Body of pancreas (tissue), 4 donors: ENCODE measurements at regions not wholly inside any gene's neighbourhood (a gene's known extent, or its start where the extent isn't known, plus 50 kb on each side); places are given as distances from the start of the nearest gene placed in this dataset.

ENCODE experiments used
- ATAC-seq: fragments of 150-250 bp; one replicate; pipeline ENCODE4 v1.9.1; 2016
- DNase-seq, 4 donors: peaks; one replicate each; pipeline ENCODE4 v3.0.0-alpha.2; 2019
- H3K27ac ChIP-seq, 4 donors: fragments of 200-600 bp; sonication (generic); 1 replicate in 3 of 4; 2 replicates in 1 of 4; pipeline versions ENCODE4 v1.5.1 to v1.6.1; 2016 to 2019; ENCODE audit warnings: mild to moderate bottlenecking in 1 of 4, mixed read lengths in 1 of 4, moderate library complexity in 1 of 4
- H3K27me3 ChIP-seq, 2 donors: fragments of 200-600 bp; sonication (generic); one replicate each; pipeline ENCODE4 v1.6.0; 2016; ENCODE audit warnings: mild to moderate bottlenecking in 1 of 2
- H3K36me3 ChIP-seq, 2 donors: fragments of 200-600 bp; sonication (generic); replicated peaks in 1 of 2; 2 replicates each; pipeline ENCODE4 v1.5.1; 2016; ENCODE audit warnings: low read depth in 2 of 2; ENCODE audit not compliant: insufficient read depth in 1 of 2
- H3K4me1 ChIP-seq: fragments of 200-600 bp; sonication (generic); one replicate; pipeline ENCODE4 v1.6.0; 2016
- H3K4me3 ChIP-seq, 2 donors: fragments of 200-600 bp; sonication (generic); 1 replicate in 1 of 2; 2 replicates in 1 of 2; pipeline ENCODE4 v1.5.1; 2016 to 2019
- H3K9me3 ChIP-seq, 3 donors: fragments of 200-600 bp; sonication (generic); 1 replicate in 2 of 3; 2 replicates in 1 of 3; pipeline ENCODE4 v1.5.1; 2016
- POLR2A ChIP-seq, 3 donors: fragments of 450-650 bp; IDR thresholded peaks; one replicate each; pipeline ENCODE4 v1.6.1; 2016; ENCODE audit warnings: antibody characterized with exemption in 3 of 3, mild to moderate bottlenecking in 2 of 3
- WGBS, 2 donors: methylation state at CpG; one replicate each; pipeline ENCODE4 v1.1.5; 2017; 5-methylcytosine and 5-hydroxymethylcytosine counted together
- intact Hi-C: fragments of 100-400 bp; cut with DNase I; formaldehyde crosslinking; loops from one replicate; pipeline ENCODE4 v1.15.1; 2023
- TF ChIP-seq, protein P1 (sequence below), 7 experiments: fragments of 450-650 bp in 4 of 7; fragments of 200-600 bp in 3 of 7; sonication (generic) in 3 of 7; IDR thresholded peaks; one replicate each; pipeline ENCODE4 v1.5.1; 2016 to 2019; ENCODE audit warnings: antibody characterized with exemption in 7 of 7

DNA sequence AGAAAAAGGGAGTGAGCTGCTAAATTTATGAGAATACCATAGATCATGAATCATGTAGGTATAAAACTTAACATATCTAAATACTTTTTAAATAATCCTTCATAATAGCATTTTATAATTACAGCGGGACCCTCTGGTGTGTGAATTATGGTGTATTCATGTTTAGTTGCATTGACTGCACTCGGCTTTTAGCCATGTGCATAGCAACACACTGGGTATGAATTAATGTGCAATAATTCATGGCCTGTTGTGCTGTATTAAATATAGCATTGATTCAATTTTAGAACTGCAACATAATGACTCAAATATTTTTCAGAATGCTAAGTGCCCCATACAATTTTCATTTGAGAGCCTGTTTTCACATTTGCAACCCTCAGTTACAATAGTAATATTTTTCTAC, 249.6 kb upstream of the G2E3 start:
- Histone ChIP-seq H3K4me3 (no peak overlapping the region), H3K27me3 (no peaks in the 10 kb centered on the region), H3K36me3 (no peaks in the 10 kb centered on the region), H3K9me3 (no peaks in the 10 kb centered on the region), H3K4me1 (no peaks in the 10 kb centered on the region), H3K27ac (no peak overlapping the region)
- intact Hi-C loops, result no loop called here
- ATAC-seq (no peak), DNase-seq (no peak)
- 76% methylated on average over 2 of the region's 2 CpGs for WGBS, 2 donors
- no peak for TF ChIP-seq POLR2A (IDR thresholded peaks at IDR 0.05)
- TF ChIP-seq, protein P1, sequence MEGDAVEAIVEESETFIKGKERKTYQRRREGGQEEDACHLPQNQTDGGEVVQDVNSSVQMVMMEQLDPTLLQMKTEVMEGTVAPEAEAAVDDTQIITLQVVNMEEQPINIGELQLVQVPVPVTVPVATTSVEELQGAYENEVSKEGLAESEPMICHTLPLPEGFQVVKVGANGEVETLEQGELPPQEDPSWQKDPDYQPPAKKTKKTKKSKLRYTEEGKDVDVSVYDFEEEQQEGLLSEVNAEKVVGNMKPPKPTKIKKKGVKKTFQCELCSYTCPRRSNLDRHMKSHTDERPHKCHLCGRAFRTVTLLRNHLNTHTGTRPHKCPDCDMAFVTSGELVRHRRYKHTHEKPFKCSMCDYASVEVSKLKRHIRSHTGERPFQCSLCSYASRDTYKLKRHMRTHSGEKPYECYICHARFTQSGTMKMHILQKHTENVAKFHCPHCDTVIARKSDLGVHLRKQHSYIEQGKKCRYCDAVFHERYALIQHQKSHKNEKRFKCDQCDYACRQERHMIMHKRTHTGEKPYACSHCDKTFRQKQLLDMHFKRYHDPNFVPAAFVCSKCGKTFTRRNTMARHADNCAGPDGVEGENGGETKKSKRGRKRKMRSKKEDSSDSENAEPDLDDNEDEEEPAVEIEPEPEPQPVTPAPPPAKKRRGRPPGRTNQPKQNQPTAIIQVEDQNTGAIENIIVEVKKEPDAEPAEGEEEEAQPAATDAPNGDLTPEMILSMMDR (IDR thresholded peaks at IDR 0.05), result no peak

GRCh38 chr14:30312214-30312613, 246.7 kb upstream of the G2E3 start:
- TF ChIP-seq POLR2A (IDR thresholded peaks at IDR 0.05), result no peak
- TF ChIP-seq, protein P1 (IDR thresholded peaks at IDR 0.05), result no peak
- no peak overlapping the region for H3K27ac ChIP-seq
- no peaks in the 10 kb centered on the region for H3K36me3 ChIP-seq
- H3K4me3 ChIP-seq, result no peak overlapping the region
- intact Hi-C loops, result no loop called here
- DNase-seq, result no peak
- ATAC-seq, result no peak
- 86 to 89% methylated on average over 1 of the region's 1 CpG for WGBS, 2 donors
- no peaks in the 10 kb centered on the region for H3K9me3 ChIP-seq
- no peaks in the 10 kb centered on the region for H3K27me3 ChIP-seq
- H3K4me1 ChIP-seq, result no peaks in the 10 kb centered on the region

- ATAC-seq, result no peak
- no peaks in the 10 kb centered on the region for H3K9me3 ChIP-seq
- no peak for DNase-seq
- no peak overlapping the region for H3K4me3 ChIP-seq
- H3K27ac ChIP-seq, result no peak overlapping the region
- intact Hi-C loops, result no loop called here
- no peaks in the 10 kb centered on the region for H3K36me3 ChIP-seq
- 61 to 65% methylated on average over 4 of the region's 4 CpGs for WGBS, 2 donors
- TF ChIP-seq, protein P1 (IDR thresholded peaks at IDR 0.05), result no peak
- no peak for TF ChIP-seq POLR2A (IDR thresholded peaks at IDR 0.05)
- no peaks in the 10 kb centered on the region for H3K4me1 ChIP-seq
- no peaks in the 10 kb centered on the region for H3K27me3 ChIP-seq
Measured at GRCh38 chr14:30317729-30318128, 241.2 kb upstream of the G2E3 start.

- no peaks in the 10 kb centered on the region for H3K9me3 ChIP-seq
- ATAC-seq, result no peak
- no peak overlapping the region for H3K27ac ChIP-seq
- TF ChIP-seq, protein P1 (IDR thresholded peaks at IDR 0.05), result no peak
- no peak for TF ChIP-seq POLR2A (IDR thresholded peaks at IDR 0.05)
- intact Hi-C loops, result no loop called here
- no peak overlapping the region for H3K4me3 ChIP-seq
- no peaks in the 10 kb centered on the region for H3K27me3 ChIP-seq
- H3K4me1 ChIP-seq, result no peaks in the 10 kb centered on the region
- WGBS, 2 donors, result 68 to 81% methylated on average over 1 of the region's 1 CpG
- no peaks in the 10 kb centered on the region for H3K36me3 ChIP-seq
- no peak for DNase-seq
Measured at GRCh38 chr14:30322819-30323218, 236.1 kb upstream of the G2E3 start.

GRCh38 chr14:30330033-30330432, 228.9 kb upstream of the G2E3 start:
- H3K9me3 ChIP-seq, result no peaks in the 10 kb centered on the region
- no peaks in the 10 kb centered on the region for H3K4me1 ChIP-seq
- no peaks in the 10 kb centered on the region for H3K27me3 ChIP-seq
- no peak overlapping the region for H3K27ac ChIP-seq
- 83 to 86% methylated on average over 6 of the region's 6 CpGs for WGBS, 2 donors
- intact Hi-C loops, result no loop called here
- DNase-seq, result no peak
- H3K36me3 ChIP-seq, result no peaks in the 10 kb centered on the region
- ATAC-seq, result no peak
- H3K4me3 ChIP-seq, result no peak overlapping the region
- no peak for TF ChIP-seq POLR2A (IDR thresholded peaks at IDR 0.05)
- TF ChIP-seq, protein P1 (IDR thresholded peaks at IDR 0.05), result no peak
